H1 (cell line): ENCODE measurements at regions not wholly inside any gene's neighbourhood (a gene's known extent, or its start where the extent isn't known, plus 50 kb on each side); places are given as distances from the start of the nearest gene placed in this dataset.

ENCODE experiments used
- CTCF ChIA-PET: fragments of 300-600 bp; sonication (Branson Sonifier 250); formaldehyde crosslinking; loops from one replicate; lab custom pipeline; 2021; ENCODE audit not compliant: partially characterized antibody; lab: Charles Lee
- POLR2A ChIA-PET: fragments of 300-600 bp; sonication (Branson Sonifier 250); formaldehyde crosslinking; loops from one replicate; lab custom pipeline; 2021; ENCODE audit warnings: inconsistent platforms; ENCODE audit not compliant: partially characterized antibody; lab: Charles Lee
- DNase-seq, 2 experiments: peaks; one replicate each; pipeline versions ENCODE4 v3.0.0 to v3.0.0-alpha.2; 2010 to 2022; ENCODE audit warnings: low spot score in 2 of 2, low read depth in 1 of 2, mixed read lengths in 1 of 2
- FAIRE-seq: peaks from 2 replicates; lab custom pipeline; 2011; peaks lifted over from hg19 to GRCh38; lab: Jason Lieb, UNC
- H2AFZ ChIP-seq: 2 replicates; pipeline ENCODE4 v1.8.1; 2012; ENCODE audit warnings: low read length, inconsistent platforms
- H2AK5ac ChIP-seq: 2 replicates; pipeline ENCODE4 v1.6.1; 2013; ENCODE audit warnings: low read depth, low read length
- H2BK120ac ChIP-seq: replicated peaks from 2 replicates; pipeline ENCODE3; 2013; ENCODE audit warnings: low read depth, low read length, inconsistent platforms
- H2BK12ac ChIP-seq: 2 replicates; pipeline ENCODE4 v1.6.1; 2013; ENCODE audit warnings: low read depth, low read length
- H2BK15ac ChIP-seq: 2 replicates; pipeline ENCODE4 v1.6.1; 2013; ENCODE audit warnings: low read length
- H2BK20ac ChIP-seq: 2 replicates; pipeline ENCODE4 v1.6.1; 2013; ENCODE audit warnings: low read length
- H2BK5ac ChIP-seq: 2 replicates; pipeline ENCODE4 v1.6.1; 2013; ENCODE audit warnings: low read depth, low read length
- H3K14ac ChIP-seq: 2 replicates; pipeline ENCODE4 v1.6.1; 2013; ENCODE audit warnings: inconsistent platforms; ENCODE audit not compliant: insufficient read length
- H3K18ac ChIP-seq: 2 replicates; pipeline ENCODE4 v1.6.1; 2013; ENCODE audit warnings: low read length; ENCODE audit errors: extremely low read depth
- H3K23ac ChIP-seq: 2 replicates; pipeline ENCODE4 v1.6.1; 2013; ENCODE audit warnings: inconsistent platforms; ENCODE audit not compliant: insufficient read length
- H3K23me2 ChIP-seq: 2 replicates; pipeline ENCODE4 v1.6.1; 2013; ENCODE audit warnings: low read depth, low read length
- H3K27ac ChIP-seq: 2 replicates; pipeline ENCODE4 v1.6.1; 2011; ENCODE audit warnings: low read depth, low read length, inconsistent platforms
- H3K27me3 ChIP-seq, 4 experiments: replicated peaks in 1 of 4; 1 replicate in 1 of 4; 2 replicates in 3 of 4; pipeline versions ENCODE4 v1.6.1 to v1.8.1; 2011 to 2013; ENCODE audit warnings: low read length in 3 of 4, mild to moderate bottlenecking in 3 of 4, inconsistent platforms in 2 of 4, mixed read lengths in 2 of 4, moderate library complexity in 1 of 4; ENCODE audit not compliant: control insufficient read depth in 3 of 4, insufficient read depth in 3 of 4; ENCODE audit errors: extremely low read depth in 1 of 4
- H3K36me3 ChIP-seq, 4 experiments: 2 replicates each; pipeline versions ENCODE4 v1.6.1 to v1.8.1; 2011 to 2013; ENCODE audit warnings: mild to moderate bottlenecking in 4 of 4, low read length in 3 of 4, moderate library complexity in 2 of 4, control low read depth in 1 of 4, inconsistent platforms in 1 of 4; ENCODE audit not compliant: insufficient read depth in 4 of 4, control insufficient read depth in 2 of 4
- H3K4ac ChIP-seq: replicated peaks from 2 replicates; pipeline ENCODE3; 2013; ENCODE audit warnings: low read length, low read depth, mixed read lengths, inconsistent platforms; ENCODE audit not compliant: insufficient read length
- H3K4me1 ChIP-seq, 4 experiments: replicated peaks in 1 of 4; 1 replicate in 1 of 4; 2 replicates in 3 of 4; pipeline versions ENCODE4 v1.6.1 to v1.8.1; 2011 to 2013; ENCODE audit warnings: low read length in 3 of 4, inconsistent platforms in 2 of 4, mixed read lengths in 1 of 4; ENCODE audit not compliant: insufficient read depth in 4 of 4, control insufficient read depth in 3 of 4
- H3K4me2 ChIP-seq, 2 experiments: 2 replicates each; pipeline versions ENCODE4 v1.6.1 to v1.8.1; 2011 to 2013; ENCODE audit warnings: low read depth in 2 of 2, low read length in 2 of 2, control low read depth in 1 of 2, inconsistent platforms in 1 of 2, mild to moderate bottlenecking in 1 of 2; ENCODE audit not compliant: insufficient read depth in 1 of 2
- H3K4me3 ChIP-seq, 4 experiments: fragments of 200-600, 300-600 bp in 1 of 4; sonication (generic), shearing (Covaris generic), sonication (Bioruptor Twin) in 1 of 4; 2 replicates each; pipeline versions ENCODE4 v1.5.1 to v1.8.1; 2011 to 2016; ENCODE audit warnings: low read length in 4 of 4, low read depth in 3 of 4, control low read depth in 2 of 4, inconsistent platforms in 2 of 4, mild to moderate bottlenecking in 2 of 4, mixed read lengths in 1 of 4, moderate library complexity in 1 of 4; ENCODE audit not compliant: insufficient read depth in 2 of 4; ENCODE audit errors: extremely low read depth in 1 of 4
- H3K56ac ChIP-seq: replicated peaks from 2 replicates; pipeline ENCODE3; 2013; ENCODE audit warnings: low read depth, mild to moderate bottlenecking, mixed read lengths, low read length, inconsistent platforms; ENCODE audit not compliant: insufficient read length
- H3K79me1 ChIP-seq: 2 replicates; pipeline ENCODE4 v1.6.1; 2013; ENCODE audit warnings: low read depth, low read length, control low read depth
- H3K79me2 ChIP-seq, 2 experiments: 2 replicates each; pipeline versions ENCODE4 v1.6.1 to v1.8.1; 2012 to 2013; ENCODE audit warnings: low read length in 2 of 2, mild to moderate bottlenecking in 2 of 2, inconsistent platforms in 1 of 2; ENCODE audit not compliant: insufficient read depth in 2 of 2, control insufficient read depth in 1 of 2
- H3K9ac ChIP-seq, 4 experiments: replicated peaks in 1 of 4; 1 replicate in 1 of 4; 2 replicates in 3 of 4; pipeline versions ENCODE4 v1.6.1 to v1.8.1; 2011 to 2013; ENCODE audit warnings: low read depth in 3 of 4, low read length in 3 of 4, control low read depth in 2 of 4, mild to moderate bottlenecking in 2 of 4, moderate library complexity in 2 of 4, inconsistent platforms in 1 of 4; ENCODE audit errors: extremely low read depth in 1 of 4
- H3K9me3 ChIP-seq, 2 experiments: 2 replicates each; pipeline versions ENCODE4 v1.6.1 to v1.8.1; 2012 to 2013; ENCODE audit warnings: mild to moderate bottlenecking in 2 of 2, moderate library complexity in 2 of 2, control low read depth in 1 of 2, inconsistent platforms in 1 of 2, low read depth in 1 of 2, low read length in 1 of 2, mixed read lengths in 1 of 2; ENCODE audit not compliant: insufficient read depth in 2 of 2
- H4K20me1 ChIP-seq, 2 experiments: replicated peaks in 1 of 2; 2 replicates each; pipeline versions ENCODE3 to v1.8.1; 2011 to 2013; ENCODE audit warnings: inconsistent platforms in 2 of 2, low read length in 2 of 2, mild to moderate bottlenecking in 1 of 2; ENCODE audit not compliant: insufficient read depth in 2 of 2, control insufficient read depth in 1 of 2
- H4K5ac ChIP-seq: 2 replicates; pipeline ENCODE4 v1.6.1; 2013; ENCODE audit warnings: low read length, low read depth, mixed read lengths, inconsistent platforms; ENCODE audit not compliant: insufficient read length
- H4K8ac ChIP-seq: 2 replicates; pipeline ENCODE4 v1.8.0; 2013; ENCODE audit warnings: mild to moderate bottlenecking, moderate library complexity, low read length, inconsistent platforms; ENCODE audit not compliant: insufficient read depth; ENCODE audit errors: extremely low read depth
- H4K91ac ChIP-seq: replicated peaks from 2 replicates; pipeline ENCODE3; 2013; ENCODE audit warnings: low read length, mixed read lengths, inconsistent platforms; ENCODE audit not compliant: insufficient read length
- BRCA1 ChIP-seq: IDR thresholded peaks from 2 replicates; pipeline ENCODE4 v1.6.1; 2012; ENCODE audit warnings: low read depth, low read length, improper control_type of control experiment
- CBX5 ChIP-seq: fragments of 300-800, 300-1000 bp; sonication (generic); IDR thresholded peaks from 2 replicates; pipeline ENCODE4 v1.7.1; 2016; ENCODE audit warnings: antibody characterized with exemption, low read length, low read depth
- CBX8 ChIP-seq: fragments of 300-800, 300-1000 bp; sonication (generic); IDR thresholded peaks from 2 replicates; pipeline ENCODE4 v1.7.1; 2016; ENCODE audit warnings: low read depth, low read length, borderline replicate concordance
- EP300 ChIP-seq, 2 experiments: IDR thresholded peaks; 1 replicate in 1 of 2; 2 replicates in 1 of 2; pipeline ENCODE4 v1.6.1; 2011 to 2012; ENCODE audit warnings: low read depth in 2 of 2, low read length in 2 of 2, mild to moderate bottlenecking in 2 of 2, borderline replicate concordance in 1 of 2, inconsistent platforms in 1 of 2, moderate library complexity in 1 of 2
- FOSL1 ChIP-seq: IDR thresholded peaks from 2 replicates; pipeline ENCODE4 v1.6.1; 2011; ENCODE audit warnings: mild to moderate bottlenecking, low read depth, low read length, moderate library complexity; ENCODE audit not compliant: insufficient read depth
- NANOG ChIP-seq: IDR thresholded peaks from 2 replicates; pipeline ENCODE4 v1.6.1; 2011; ENCODE audit warnings: low read length, low read depth, mild to moderate bottlenecking, inconsistent platforms; ENCODE audit not compliant: insufficient read depth, poor library complexity, severe bottlenecking
- NRF1 ChIP-seq: IDR thresholded peaks from 2 replicates; pipeline ENCODE4 v1.6.1; 2011; ENCODE audit warnings: mild to moderate bottlenecking, low read depth, low read length, improper control_type of control experiment
- POLR2AphosphoS5 ChIP-seq: IDR thresholded peaks from 2 replicates; pipeline ENCODE4 v1.6.1; 2011; ENCODE audit warnings: low read depth, low read length
- POU5F1 ChIP-seq: IDR thresholded peaks from 2 replicates; pipeline ENCODE4 v1.6.1; 2011; ENCODE audit warnings: low read depth, mild to moderate bottlenecking, low read length, moderate library complexity
- RFX5 ChIP-seq: IDR thresholded peaks from 2 replicates; pipeline ENCODE4 v1.6.1; 2011; ENCODE audit warnings: low read depth, low read length, improper control_type of control experiment, borderline replicate concordance
- RNF2 ChIP-seq: fragments of 200-900, 300-1000 bp; sonication (generic); IDR thresholded peaks from 2 replicates; pipeline ENCODE4 v1.7.1; 2016; ENCODE audit warnings: borderline replicate concordance, low read depth, mild to moderate bottlenecking, antibody characterized with exemption, low read length; ENCODE audit not compliant: poor library complexity, severe bottlenecking; ENCODE audit errors: missing control alignments
- SAP30 ChIP-seq: fragments of 300-600 bp; sonication (generic); IDR thresholded peaks from 2 replicates; pipeline ENCODE4 v1.7.1; 2012; ENCODE audit warnings: low read length, moderate library complexity, mild to moderate bottlenecking, inconsistent platforms; ENCODE audit not compliant: insufficient read depth, insufficient replicate concordance
- TAF7 ChIP-seq: optimal IDR thresholded peaks from 2 replicates; pipeline ENCODE3; 2011; ENCODE audit warnings: low read depth, mild to moderate bottlenecking, inconsistent platforms, low read length, moderate library complexity, borderline replicate concordance
- TEAD4 ChIP-seq: IDR thresholded peaks from 2 replicates; pipeline ENCODE4 v1.6.1; 2012; ENCODE audit warnings: low read depth, low read length, inconsistent platforms, mixed read lengths
- WGBS, 2 experiments: shearing (Covaris generic) in 1 of 2; methylation state at CpG; one replicate each; pipeline versions ENCODE4 v1.1.6 to v1.1.7; 2013 to 2015; ENCODE audit warnings: low lambda C conversion rate in 2 of 2, mixed read lengths in 2 of 2, inconsistent platforms in 1 of 2, low coverage in 1 of 2, missing lambda C conversion rate in 1 of 2; ENCODE audit not compliant: insufficient replicate concordance in 2 of 2, insufficient coverage in 1 of 2, insufficient read length in 1 of 2; ENCODE audit errors: extremely low coverage in 1 of 2, missing lambda C conversion rate in 1 of 2; 5-methylcytosine and 5-hydroxymethylcytosine counted together

DNA sequence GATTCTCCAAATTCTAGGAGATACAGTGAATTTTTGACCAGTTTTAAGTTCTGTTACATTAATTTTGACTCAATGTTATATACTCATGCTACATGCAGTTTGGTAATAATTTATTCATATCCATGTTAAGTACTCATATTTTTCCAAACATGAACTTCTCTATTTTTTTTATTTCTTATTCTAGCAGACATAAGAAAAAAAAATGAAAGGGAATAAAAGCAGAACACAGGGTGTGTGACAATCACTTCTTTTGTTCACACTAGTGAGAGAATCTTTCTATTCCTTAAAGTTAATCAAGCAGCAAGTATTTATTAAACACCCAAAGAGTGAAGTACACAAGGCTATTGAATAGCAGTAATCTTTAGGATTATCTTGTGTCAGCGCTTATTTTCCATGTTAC is 171.1 kb upstream of the ATP2B1 start:
- H3K4me1 ChIP-seq, result peaks cover 0 to 4% (median 0%) of the 10 kb centered on the region in 4 experiments; a peak in 2 of 7 replicates
- H3K9ac ChIP-seq, result no peak overlapping the region
- no peaks in the 10 kb centered on the region for H3K27me3 ChIP-seq
- H3K79me2 ChIP-seq, result no peaks in the 10 kb centered on the region
- 100% methylated on average over 1 of the region's 1 CpG; no CpG with 5 or more reads in 1 of the 2 experiments for whole genome bisulfite sequencing, 2 experiments
- no peaks in the 10 kb centered on the region for H3K9me3 ChIP-seq
- H3K14ac ChIP-seq, result no peak overlapping the region
- no peak overlapping the region for H3K4me3 ChIP-seq
- H3K79me1 ChIP-seq, result no peaks in the 10 kb centered on the region
- H3K4ac ChIP-seq, result no peak overlapping the region
- H3K27ac ChIP-seq, result no peak overlapping the region
- no peak overlapping the region for H2BK15ac ChIP-seq
- ChIA-PET POLR2A (no interaction called here), CTCF (no interaction called here)
- H2BK120ac ChIP-seq, result no peak overlapping the region
- no peak overlapping the region for H4K91ac ChIP-seq
- no peak overlapping the region for H2BK12ac ChIP-seq
- DNase-seq, result no peak
- no peak overlapping the region for H3K18ac ChIP-seq
- no peaks in the 10 kb centered on the region for H4K20me1 ChIP-seq
- no peak for TF ChIP-seq RNF2
- no peak for TF ChIP-seq CBX8
- no peak for TF ChIP-seq TEAD4
- TF ChIP-seq SAP30, result no peak
- no peak for TF ChIP-seq FOSL1
- TF ChIP-seq CBX5, result no peak
- TF ChIP-seq NANOG, result no peak
- TF ChIP-seq RFX5, result no peak
- TF ChIP-seq TAF7, result no peak
- no peak for TF ChIP-seq BRCA1
- TF ChIP-seq NRF1, result no peak
- no peak for TF ChIP-seq EP300 (IDR thresholded peaks at IDR 0.05; ENCODE audit: borderline replicate concordance in 1 of 2, low read depth in 2 of 2, low read length in 2 of 2)
- TF ChIP-seq POU5F1, result no peak
- no peak for TF ChIP-seq POLR2AphosphoS5
- no peak for FAIRE-seq
- H2AK5ac ChIP-seq, result no peak overlapping the region
- no peak overlapping the region for H3K4me2 ChIP-seq
- H2BK5ac ChIP-seq, result no peak overlapping the region
- no peak overlapping the region for H2BK20ac ChIP-seq
- H3K36me3 ChIP-seq, result no peaks in the 10 kb centered on the region
- H4K5ac ChIP-seq, result no peak overlapping the region
- no peak overlapping the region for H2AFZ ChIP-seq
- no peaks in the 10 kb centered on the region for H3K23me2 ChIP-seq
- H4K8ac ChIP-seq, result no peak overlapping the region
- H3K23ac ChIP-seq, result no peak overlapping the region
- H3K56ac ChIP-seq, result no peak overlapping the region
